ENCODE measurements at regions not wholly inside any gene's neighbourhood (a gene's known extent, or its start where the extent isn't known, plus 50 kb on each side); places are given as distances from the start of the nearest gene placed in this dataset.

GRCh38 chr5:35457912-35458823, 159.5 kb upstream of the SPEF2 start:
- no peak overlapping the region for H3K4me3 ChIP-seq (ENCODE audit: low read depth, low read length)
- no peak for DNase-seq (ENCODE audit: low read depth)
- TF ChIP-seq CTCF (IDR thresholded peaks at IDR 0.05; ENCODE audit: control insufficient read depth, extremely low read depth, insufficient read depth), result no peak

GRCh38 chr5:35456506-35456905, 161.2 kb upstream of the SPEF2 start:
- no peak overlapping the region for H3K4me3 ChIP-seq (ENCODE audit: low read depth, low read length)
- no peak for DNase-seq (ENCODE audit: low read depth)
- TF ChIP-seq CTCF (IDR thresholded peaks at IDR 0.05; ENCODE audit: control insufficient read depth, extremely low read depth, insufficient read depth), result no peak

GRCh38 chr5:35454011-35454525, 163.6 kb upstream of the SPEF2 start:
- no peak overlapping the region for H3K4me3 ChIP-seq (ENCODE audit: low read depth, low read length)
- no peak for TF ChIP-seq CTCF (IDR thresholded peaks at IDR 0.05; ENCODE audit: control insufficient read depth, extremely low read depth, insufficient read depth)
- no peak for DNase-seq (ENCODE audit: low read depth)

GRCh38 chr5:35443803-35444595, 173.7 kb upstream of the SPEF2 start:
- H3K4me3 ChIP-seq (ENCODE audit: low read depth, low read length), result no peak overlapping the region
- DNase-seq (ENCODE audit: low read depth), result no peak
- TF ChIP-seq CTCF (IDR thresholded peaks at IDR 0.05; ENCODE audit: control insufficient read depth, extremely low read depth, insufficient read depth), result no peak

GRCh38 chr5:35442885-35443639, 174.6 kb upstream of the SPEF2 start:
- peak; percentile 47 for DNase-seq (ENCODE audit: low read depth)
- no peak for TF ChIP-seq CTCF (IDR thresholded peaks at IDR 0.05; ENCODE audit: control insufficient read depth, extremely low read depth, insufficient read depth)

GRCh38 chr5:35440409-35440808, 177.3 kb upstream of the SPEF2 start:
- H3K4me3 ChIP-seq (ENCODE audit: low read depth, low read length), result no peak overlapping the region
- no peak for TF ChIP-seq CTCF (IDR thresholded peaks at IDR 0.05; ENCODE audit: control insufficient read depth, extremely low read depth, insufficient read depth)
- DNase-seq (ENCODE audit: low read depth), result no peak

More at GRCh38 chr5:35442885-35443639, 174.6 kb upstream of the SPEF2 start:
- H3K4me3 ChIP-seq (ENCODE audit: low read depth, low read length), result no peak overlapping the region
